ENCODE measurements at regions not wholly inside any gene's neighbourhood (a gene's known extent, or its start where the extent isn't known, plus 50 kb on each side); places are given as distances from the start of the nearest gene placed in this dataset.

- DNase-seq: no peak
Observed at GRCh38 chr2:146238254-146238966, 1606.4 kb upstream of the ACVR2A start.

- DNase-seq: no peak
Observed at GRCh38 chr2:146235158-146235557, 1609.7 kb upstream of the ACVR2A start.

DNA sequence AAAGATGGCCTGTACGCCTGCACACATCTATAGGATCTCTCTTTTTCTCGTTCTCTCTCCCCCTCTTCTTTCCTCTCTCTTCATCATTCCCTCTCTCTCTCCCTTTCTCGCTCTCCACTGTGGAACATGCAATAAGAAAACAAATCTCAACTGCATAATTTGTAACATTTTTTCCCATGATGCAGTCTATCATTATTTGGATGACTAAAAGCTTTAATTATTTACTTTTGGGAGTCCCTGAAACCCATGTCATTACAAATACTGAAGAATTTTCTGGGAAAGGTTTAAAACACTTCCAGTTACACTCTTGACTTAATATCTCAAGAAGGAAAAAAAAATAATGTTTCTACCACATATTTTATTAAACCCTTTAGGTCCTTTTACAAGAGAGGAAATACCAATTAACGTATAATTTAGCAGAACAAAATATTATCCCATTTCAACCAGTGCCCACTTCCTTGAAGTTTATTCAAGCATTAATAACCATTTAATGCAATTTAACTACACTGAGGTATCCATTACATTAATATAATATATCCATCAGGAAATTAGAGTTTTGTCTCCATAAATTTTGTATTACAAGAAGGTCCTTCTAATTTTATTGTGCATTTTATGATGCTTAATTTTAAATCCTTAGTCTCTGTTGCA lies 1615.2 kb upstream of the ACVR2A start:
- no peak for DNase-seq

GRCh38 chr2:146228466-146229058 lies 1616.3 kb upstream of the ACVR2A start:
- no peak for DNase-seq

GRCh38 chr2:146228020-146228393 lies 1616.8 kb upstream of the ACVR2A start:
- DNase-seq: no peak

DNA sequence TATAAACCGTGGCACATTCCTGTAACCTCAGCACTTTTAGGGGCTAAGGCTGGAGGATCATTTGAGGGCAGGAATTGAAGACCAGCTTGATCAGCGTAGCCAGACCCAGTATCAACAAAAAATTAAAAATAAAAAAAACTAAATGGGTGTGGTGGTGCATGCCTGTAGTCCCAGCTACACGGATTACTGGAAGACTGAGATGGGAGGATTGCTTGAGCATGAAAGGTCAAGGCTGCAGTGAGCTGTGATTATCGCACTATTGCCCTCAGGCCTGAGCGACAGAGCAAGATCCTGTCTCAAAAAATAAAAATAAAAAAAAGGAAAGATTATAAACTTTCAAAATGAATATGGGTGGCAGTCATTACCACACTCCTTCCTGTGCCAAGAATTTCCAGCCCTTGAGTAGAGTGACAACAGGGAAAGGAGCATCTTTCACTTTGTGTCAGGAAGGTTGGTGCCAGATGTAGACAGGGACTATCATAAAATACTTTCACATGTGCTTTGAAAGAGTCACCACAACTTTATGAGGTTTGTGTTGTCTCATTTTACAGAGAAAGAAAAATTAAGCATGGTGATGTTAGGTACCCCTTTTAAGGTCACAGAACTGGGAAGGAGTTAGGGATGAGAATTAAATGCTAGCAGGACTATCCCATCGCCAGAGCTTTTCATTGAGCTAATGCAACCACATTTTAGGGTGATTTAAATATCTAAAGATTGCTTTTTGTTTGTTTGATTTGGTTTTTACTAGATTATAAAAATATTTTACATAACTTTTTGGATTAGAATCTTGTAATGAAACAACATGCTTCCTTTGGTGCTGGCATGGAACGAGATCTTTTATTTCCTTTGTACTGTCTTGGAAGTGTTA lies 1617.4 kb upstream of the ACVR2A start:
- DNase-seq: no peak

GRCh38 chr2:146226077-146226476 lies 1618.8 kb upstream of the ACVR2A start:
- no peak for DNase-seq

DNA sequence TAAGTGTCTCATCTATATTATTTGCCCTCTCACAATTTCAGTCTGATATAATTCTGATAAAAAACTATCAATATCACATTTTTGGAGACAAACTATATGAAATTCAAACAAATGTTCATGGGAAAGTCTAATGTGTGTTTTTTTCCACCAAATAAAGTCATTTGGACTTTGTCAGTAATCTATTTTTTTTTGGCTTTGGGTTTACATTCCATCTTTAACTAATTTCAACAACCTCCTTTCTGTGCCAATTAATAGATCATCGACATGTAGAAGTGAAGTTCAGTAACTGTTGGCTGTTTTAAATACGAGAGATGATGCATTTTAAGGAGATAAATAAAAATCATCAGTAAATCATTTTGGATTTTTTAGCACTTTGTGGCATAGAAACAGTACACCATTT lies 1623.0 kb upstream of the ACVR2A start:
- DNase-seq: no peak

DNA sequence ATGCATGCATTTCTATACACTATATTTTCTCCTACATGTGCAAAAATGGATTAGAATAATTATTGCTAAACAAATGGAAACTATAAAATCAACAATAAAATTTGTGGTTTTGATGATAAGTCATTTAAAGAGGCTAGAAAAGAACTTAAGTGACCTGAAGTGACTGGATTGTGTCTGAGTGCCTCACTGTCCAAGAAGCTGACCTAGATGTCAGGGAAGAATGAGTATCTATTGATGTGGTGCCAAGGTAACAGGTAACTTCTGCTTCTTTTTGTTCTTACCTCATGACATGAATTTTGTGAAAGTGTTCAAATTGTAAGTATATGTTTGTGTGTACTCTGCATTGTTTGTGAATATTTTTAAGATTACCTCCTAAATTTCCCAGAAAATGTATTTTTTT lies 1623.9 kb upstream of the ACVR2A start:
- DNase-seq: no peak

DNA sequence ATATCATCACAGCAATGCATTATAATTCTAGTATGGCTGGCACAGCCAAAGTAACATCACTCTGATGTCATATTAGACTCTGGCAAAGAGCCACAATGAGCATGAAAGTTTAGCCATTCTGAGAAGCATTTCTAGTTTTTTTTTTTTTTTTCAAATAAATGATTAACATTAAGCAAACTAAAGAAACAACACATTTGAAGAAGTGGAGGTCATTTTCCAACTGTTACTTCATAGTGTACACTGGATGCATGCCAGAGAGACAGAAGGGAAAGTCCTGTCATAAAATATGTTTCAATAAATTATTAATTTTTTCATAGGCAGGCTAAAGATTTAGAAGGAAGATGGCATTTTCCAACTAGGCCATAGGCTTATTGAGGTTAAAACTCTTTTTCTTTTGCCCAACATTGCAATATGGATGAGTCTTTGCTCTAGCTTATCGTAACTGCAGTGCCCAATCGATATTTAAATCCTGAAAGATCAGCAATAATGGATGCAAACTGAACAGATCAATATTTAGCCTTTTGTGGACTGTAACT lies 1630.4 kb upstream of the ACVR2A start:
- DNase-seq: no peak

DNA sequence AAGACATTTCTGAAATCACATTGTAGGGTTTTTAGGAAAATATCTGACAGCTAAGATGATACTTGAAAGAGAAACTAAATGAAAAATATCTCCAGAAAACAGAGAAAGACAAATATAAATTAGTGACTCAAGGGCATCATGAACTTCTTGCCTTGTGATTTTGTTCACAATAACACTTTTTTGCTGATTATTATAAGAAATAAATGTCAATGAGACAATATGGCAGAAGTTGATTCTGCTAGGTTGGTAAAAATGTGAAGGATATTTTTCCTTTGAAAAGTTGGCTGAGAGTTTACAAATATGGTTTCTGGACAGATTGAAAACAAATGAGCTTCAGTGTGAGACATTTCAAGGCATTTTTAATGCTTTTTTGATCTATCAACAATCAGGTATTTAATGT lies 1631.2 kb upstream of the ACVR2A start:
- DNase-seq: no peak

DNA sequence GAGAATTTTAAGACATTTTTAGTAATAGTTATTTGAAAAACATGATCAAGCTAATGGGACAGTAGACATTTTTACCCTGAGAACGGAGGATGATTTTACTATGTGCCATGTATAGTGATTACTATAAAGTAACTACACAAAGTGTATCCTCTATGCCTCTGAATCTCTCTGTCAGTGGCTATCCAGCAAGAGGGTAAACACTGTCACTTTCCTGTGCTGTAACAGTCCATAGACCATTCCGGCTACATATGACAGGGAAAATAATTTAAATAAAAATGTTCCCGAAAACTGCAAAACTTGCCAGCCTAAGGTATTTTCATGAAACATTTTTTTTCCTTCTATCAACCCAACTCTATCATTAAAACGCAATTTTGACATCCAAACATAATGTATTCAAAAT lies 1632.2 kb upstream of the ACVR2A start:
- no peak for DNase-seq

DNA sequence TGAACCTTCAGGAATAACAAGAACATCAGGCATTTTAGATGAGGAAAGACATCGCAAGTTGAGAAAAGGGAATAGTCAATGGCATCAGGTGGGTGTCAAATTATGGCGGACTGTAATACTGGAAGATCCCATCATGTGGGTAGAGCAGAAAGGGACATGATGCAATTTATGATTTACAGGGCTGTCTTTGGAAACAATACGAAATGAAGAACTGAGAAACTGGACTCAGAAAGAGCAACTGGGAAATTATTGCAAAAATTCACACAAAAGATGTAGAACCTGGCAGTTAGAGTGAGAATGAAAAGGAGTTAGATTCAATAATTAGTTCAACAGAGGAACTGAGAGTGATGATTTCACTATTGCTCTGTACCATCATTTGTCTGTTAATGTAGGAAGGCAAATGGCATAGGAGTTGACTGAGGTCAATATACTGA lies 1635.0 kb upstream of the ACVR2A start:
- no peak for DNase-seq

DNA sequence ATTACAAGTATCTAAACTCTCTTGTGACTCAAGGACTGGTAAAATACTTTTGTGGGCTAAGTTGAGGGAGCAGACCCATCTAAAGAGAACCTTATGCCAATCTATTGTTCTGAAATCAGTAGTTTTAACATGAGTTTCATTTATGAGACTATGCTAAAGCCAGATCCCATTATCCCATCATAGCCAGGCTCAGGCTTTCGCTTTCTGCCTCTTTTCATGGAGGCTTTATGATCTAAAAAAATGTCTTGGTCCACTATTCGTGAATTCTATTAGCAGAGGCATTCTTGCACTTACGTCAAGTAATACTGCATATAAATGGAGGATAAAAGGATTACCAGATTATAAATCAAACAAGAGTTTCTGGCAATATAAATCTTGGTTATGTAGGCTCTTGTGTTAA lies 1636.9 kb upstream of the ACVR2A start:
- DNase-seq: no peak

- no peak for DNase-seq
Observed at GRCh38 chr2:146207417-146207816, 1637.4 kb upstream of the ACVR2A start.

DNA sequence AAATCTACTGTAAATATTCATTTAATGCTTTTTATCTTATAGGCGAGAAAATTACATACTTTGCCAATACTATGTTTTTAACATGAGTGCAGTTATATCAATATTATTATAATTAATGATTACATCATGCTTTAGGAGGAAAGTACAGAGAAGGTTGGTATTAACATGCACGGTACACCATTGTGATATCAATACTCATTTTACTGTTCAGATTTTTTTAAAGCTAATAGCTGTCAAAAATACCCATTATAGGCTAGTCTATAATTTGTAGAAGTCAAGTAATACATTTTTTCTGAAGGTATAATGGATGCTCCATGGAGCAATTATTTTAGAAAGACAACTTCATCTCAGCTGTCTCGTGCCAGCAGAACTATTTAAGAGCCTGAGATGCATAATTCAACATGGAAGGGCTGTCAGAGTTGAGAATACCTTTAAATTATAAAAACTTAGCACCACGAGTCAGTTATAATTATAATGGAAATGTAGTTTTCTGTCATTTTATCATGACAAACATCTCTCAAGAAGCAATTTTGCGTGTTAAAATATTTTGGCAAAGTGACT lies 1641.7 kb upstream of the ACVR2A start:
- no peak for DNase-seq

DNA sequence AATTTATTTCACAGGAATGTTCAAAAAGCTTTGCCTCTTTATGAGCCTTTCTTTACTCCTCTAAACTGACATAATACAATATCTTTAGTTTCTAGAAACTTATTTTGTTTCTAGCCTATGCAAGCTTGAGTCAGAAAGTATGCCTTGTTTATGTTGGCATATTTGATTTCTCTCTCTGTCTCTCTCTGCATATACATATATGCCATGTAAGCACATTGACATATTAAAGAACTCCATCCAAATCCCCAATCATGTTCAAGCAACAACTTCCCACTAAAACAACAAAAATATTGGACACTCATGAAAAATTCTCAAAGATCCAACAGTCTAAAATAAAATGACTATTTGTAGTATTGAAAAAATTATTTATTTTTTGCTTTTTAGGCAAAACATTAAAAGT lies 1651.2 kb upstream of the ACVR2A start:
- no peak for DNase-seq

DNA sequence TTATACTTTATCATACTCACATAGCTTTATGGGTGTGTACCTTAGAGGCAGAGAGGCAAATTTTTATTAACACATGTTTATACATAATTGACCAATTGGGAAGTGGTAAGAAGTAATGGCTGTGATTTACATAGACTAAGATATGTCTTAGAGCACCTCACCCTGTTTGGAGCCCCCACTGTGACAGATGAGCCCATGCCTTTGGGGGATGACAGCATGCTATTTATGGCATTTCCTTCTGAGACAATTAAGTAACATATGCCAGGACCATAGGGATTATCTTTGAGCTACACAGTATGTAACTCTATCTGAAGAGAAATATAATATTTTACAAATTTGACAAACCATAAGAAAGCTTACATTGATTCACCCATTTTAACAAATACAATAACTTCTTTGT lies 1655.3 kb upstream of the ACVR2A start:
- no peak for DNase-seq

DNA sequence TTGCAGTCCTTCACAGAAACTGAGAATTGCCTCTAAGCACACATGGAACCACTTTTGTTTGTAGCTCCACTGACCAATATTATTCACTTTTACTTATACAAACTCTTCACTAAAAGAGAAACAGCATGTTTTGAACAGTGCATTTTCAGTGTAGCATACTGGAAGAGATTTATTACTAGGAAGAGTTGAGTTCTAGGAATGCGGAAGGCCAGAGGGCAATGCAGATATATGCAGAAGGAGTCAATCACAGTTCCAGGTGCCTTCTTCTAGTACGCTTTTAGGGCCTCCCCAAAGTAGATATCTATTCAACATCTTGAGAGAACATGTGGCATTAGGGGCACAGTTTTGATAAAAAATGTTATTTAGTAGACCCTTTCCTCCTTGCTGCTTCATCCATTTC lies 1654.0 kb upstream of the ZEB2 start:
- DNase-seq: no peak

- no peak for DNase-seq
Observed at GRCh38 chr2:146161256-146161882, 1641.5 kb upstream of the ZEB2 start.

DNA sequence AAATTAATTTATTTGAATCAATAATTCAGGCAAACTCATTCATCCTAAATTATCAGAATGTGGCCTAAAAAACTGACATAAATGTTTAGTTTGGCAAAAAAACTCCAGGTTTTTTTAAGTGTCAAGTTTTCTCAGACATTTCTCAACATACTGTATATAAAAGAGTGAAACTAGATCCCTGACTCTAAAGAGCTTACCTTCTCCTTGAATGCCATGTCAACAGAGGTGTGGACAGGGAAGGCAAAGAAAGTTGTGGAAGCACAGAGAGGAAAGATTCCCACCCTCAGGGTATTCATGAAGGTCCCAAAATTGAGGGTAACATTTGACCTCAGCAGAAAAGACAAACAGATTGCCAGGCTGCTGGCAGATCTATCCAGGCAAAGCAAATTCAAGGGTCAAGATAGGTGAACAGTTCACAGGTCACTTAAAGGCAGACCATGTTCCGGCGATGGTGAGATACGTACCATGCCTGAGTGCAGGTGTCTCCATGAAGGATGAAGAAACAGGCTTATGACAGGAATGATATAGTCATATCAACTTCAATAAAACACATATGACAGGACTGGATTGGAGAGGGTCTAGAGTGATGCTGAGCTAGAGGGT lies 1638.3 kb upstream of the ZEB2 start:
- no peak for DNase-seq

GRCh38 chr2:146147448-146148012 lies 1627.6 kb upstream of the ZEB2 start:
- no peak for DNase-seq

Measured in midbrain (tissue), 1 donor.